CD14-positive monocyte (primary cell): ENCODE measurements at regions not wholly inside any gene's neighbourhood (a gene's known extent, or its start where the extent isn't known, plus 50 kb on each side); places are given as distances from the start of the nearest gene placed in this dataset.

Experiments
- DNase-seq, 3 donors: peaks; one replicate each; pipeline ENCODE4 v3.0.0-alpha.2; 2011 to 2022
- H2AFZ ChIP-seq: 2 replicates; pipeline ENCODE4 v1.6.0; 2012; ENCODE audit warnings: mild to moderate bottlenecking, low read depth, low read length, inconsistent platforms; ENCODE audit not compliant: insufficient read depth, poor library complexity, severe bottlenecking
- H3K27ac ChIP-seq, 2 donors: 1 replicate in 1 of 2; 2 replicates in 1 of 2; pipeline ENCODE4 v1.5.1; 2012 to 2013; ENCODE audit warnings: low read length in 2 of 2, control low read depth in 1 of 2, inconsistent platforms in 1 of 2, low read depth in 1 of 2, mild to moderate bottlenecking in 1 of 2
- H3K27me3 ChIP-seq, 2 donors: one replicate each; pipeline versions ENCODE4 v1.6.0 to v1.6.1; 2011 to 2013; ENCODE audit warnings: low read length in 2 of 2; ENCODE audit not compliant: control insufficient read depth in 2 of 2, insufficient read depth in 2 of 2
- H3K36me3 ChIP-seq, 2 donors: replicated peaks in 1 of 2; 1 replicate in 1 of 2; 2 replicates in 1 of 2; pipeline versions ENCODE4 v1.5.1 to v1.6.1; 2012 to 2013; ENCODE audit warnings: low read length in 2 of 2, control low read depth in 1 of 2, inconsistent platforms in 1 of 2, mild to moderate bottlenecking in 1 of 2; ENCODE audit not compliant: insufficient read depth in 2 of 2, control insufficient read depth in 1 of 2
- H3K4me1 ChIP-seq, 2 donors: 1 replicate in 1 of 2; 2 replicates in 1 of 2; pipeline versions ENCODE4 v1.5.1 to v1.6.1; 2012 to 2013; ENCODE audit warnings: low read length in 2 of 2, control low read depth in 1 of 2, inconsistent platforms in 1 of 2, mild to moderate bottlenecking in 1 of 2, moderate library complexity in 1 of 2; ENCODE audit not compliant: insufficient read depth in 2 of 2, control insufficient read depth in 1 of 2
- H3K4me2 ChIP-seq: replicated peaks from 2 replicates; pipeline ENCODE3; 2012; ENCODE audit warnings: low read length, moderate library complexity, mild to moderate bottlenecking; ENCODE audit not compliant: poor library complexity, severe bottlenecking; ENCODE audit errors: extremely low read depth
- H3K4me3 ChIP-seq, 3 experiments: fragments of 200-600 bp in 1 of 3; sonication (generic) in 1 of 3; replicated peaks in 1 of 3; 1 replicate in 2 of 3; 2 replicates in 1 of 3; pipeline ENCODE4 v1.5.1; 2011 to 2013; ENCODE audit warnings: low read length in 3 of 3, mild to moderate bottlenecking in 3 of 3, control low read depth in 2 of 3, low read depth in 2 of 3, inconsistent platforms in 1 of 3, moderate library complexity in 1 of 3
- H3K79me2 ChIP-seq: 2 replicates; pipeline ENCODE4 v1.6.0; 2012; ENCODE audit warnings: mild to moderate bottlenecking, control low read depth, inconsistent platforms, low read length, moderate library complexity; ENCODE audit not compliant: insufficient read depth
- H3K9ac ChIP-seq: 2 replicates; pipeline ENCODE4 v1.6.0; 2017; ENCODE audit warnings: low read length, mild to moderate bottlenecking; ENCODE audit not compliant: insufficient read depth, poor library complexity, severe bottlenecking
- H3K9me3 ChIP-seq, 2 donors: replicated peaks in 1 of 2; 1 replicate in 1 of 2; 2 replicates in 1 of 2; pipeline versions ENCODE4 v1.5.1 to v1.6.1; 2012 to 2013; ENCODE audit warnings: low read length in 2 of 2, control low read depth in 1 of 2; ENCODE audit not compliant: control insufficient read depth in 1 of 2, insufficient read depth in 1 of 2
- H4K20me1 ChIP-seq: 2 replicates; pipeline ENCODE4 v1.6.0; 2012; ENCODE audit warnings: mild to moderate bottlenecking, low read length, control low read depth, moderate library complexity; ENCODE audit not compliant: insufficient read depth
- H3K27ac Mint-ChIP-seq, 7 donors: one replicate each; pipeline ENCODE4 v1.8.0; 2020; ENCODE audit warnings: mild to moderate bottlenecking in 7 of 7, mixed read lengths in 7 of 7, moderate library complexity in 6 of 7, inconsistent platforms in 2 of 7
- H3K27me3 Mint-ChIP-seq, 3 donors: one replicate each; pipeline ENCODE4 v1.8.0; 2021 to 2022; ENCODE audit warnings: low read depth in 3 of 3, mild to moderate bottlenecking in 3 of 3, mixed read lengths in 3 of 3, moderate library complexity in 3 of 3, inconsistent platforms in 1 of 3
- H3K36me3 Mint-ChIP-seq, 2 donors: one replicate each; pipeline ENCODE4 v1.8.0; 2020; ENCODE audit warnings: mixed read lengths in 2 of 2, inconsistent platforms in 1 of 2, mild to moderate bottlenecking in 1 of 2
- H3K4me1 Mint-ChIP-seq: one replicate; pipeline ENCODE4 v1.8.0; 2020; ENCODE audit warnings: mild to moderate bottlenecking, mixed read lengths
- H3K4me3 Mint-ChIP-seq, 2 donors: one replicate each; pipeline ENCODE4 v1.8.0; 2020; ENCODE audit warnings: mild to moderate bottlenecking in 2 of 2, mixed read lengths in 2 of 2, moderate library complexity in 1 of 2
- H3K9me3 Mint-ChIP-seq, 7 donors: one replicate each; pipeline ENCODE4 v1.8.0; 2020 to 2022; ENCODE audit warnings: mixed read lengths in 7 of 7, mild to moderate bottlenecking in 6 of 7, moderate library complexity in 6 of 7, inconsistent platforms in 2 of 7
- CTCF ChIP-seq: fragments of 200-600 bp; IDR thresholded peaks from one replicate; pipeline ENCODE4 v1.8.0; 2022; ENCODE audit warnings: antibody characterized with exemption, mild to moderate bottlenecking
- WGBS: methylation state at CpG from one replicate; pipeline ENCODE4 v1.1.5; 2013; ENCODE audit warnings: missing lambda C conversion rate; ENCODE audit not compliant: insufficient coverage; 5-methylcytosine and 5-hydroxymethylcytosine counted together
- intact Hi-C, 2 donors: fragments of 100-400 bp; cut with micrococcal nuclease; formaldehyde crosslinking; loops; one replicate each; pipeline versions ENCODE4 v1.15.0 to v1.15.1; 2023

- Histone ChIP-seq H3K79me2 (no peaks in the 10 kb centered on the region), H3K36me3 (no peaks in the 10 kb centered on the region), H2AFZ (no peak overlapping the region), H3K27ac (no peak overlapping the region), H3K9me3 (peaks cover 17 to 26% of the 10 kb centered on the region in 2 donors), H3K4me3 (no peak overlapping the region), H3K27me3 (no peaks in the 10 kb centered on the region), H3K9ac (no peak overlapping the region), H3K4me1 (no peaks in the 10 kb centered on the region), H4K20me1 (no peaks in the 10 kb centered on the region), H3K4me2 (no peak overlapping the region)
- no peaks in the 10 kb centered on the region for H3K4me1 Mint-ChIP-seq
- H3K27me3 Mint-ChIP-seq: peaks cover 0 to 2% (median 0%) of the 10 kb centered on the region in 3 donors
- H3K9me3 Mint-ChIP-seq: peaks cover 10 to 37% (median 14%) of the 10 kb centered on the region in 7 donors
- no peak for TF ChIP-seq CTCF
- 71% methylated on average over 1 of the region's 5 CpGs for WGBS
- H3K4me3 Mint-ChIP-seq: no peak overlapping the region
- intact Hi-C loops: no loop called here
- no peak for DNase-seq
- H3K36me3 Mint-ChIP-seq: no peaks in the 10 kb centered on the region
- no peak overlapping the region for H3K27ac Mint-ChIP-seq
Observed at GRCh38 chr2:4020153-4020552, 316.8 kb downstream of the DCDC2C start.

GRCh38 chr2:4020649-4021048 is 317.3 kb downstream of the DCDC2C start:
- WGBS: 60% methylated on average over 1 of the region's 10 CpGs

More at GRCh38 chr2:4020649-4021048, 317.3 kb downstream of the DCDC2C start:
- Mint-ChIP-seq H3K4me3 (no peak overlapping the region), H3K27me3 (peaks cover 0 to 2% (median 0%) of the 10 kb centered on the region in 3 donors), H3K27ac (no peak overlapping the region), H3K4me1 (no peaks in the 10 kb centered on the region), H3K9me3 (peaks cover 10 to 34% (median 12%) of the 10 kb centered on the region in 7 donors), H3K36me3 (no peaks in the 10 kb centered on the region)
- intact Hi-C loops: no loop called here
- peaks cover 17 to 24% of the 10 kb centered on the region in 2 donors for H3K9me3 ChIP-seq
- no peaks in the 10 kb centered on the region for H3K4me1 ChIP-seq
- H3K27ac ChIP-seq: no peak overlapping the region
- H3K27me3 ChIP-seq: no peaks in the 10 kb centered on the region
- no peak overlapping the region for H3K4me3 ChIP-seq
- H3K4me2 ChIP-seq: no peak overlapping the region
- no peaks in the 10 kb centered on the region for H3K79me2 ChIP-seq
- no peaks in the 10 kb centered on the region for H3K36me3 ChIP-seq
- H4K20me1 ChIP-seq: no peaks in the 10 kb centered on the region
- no peak overlapping the region for H2AFZ ChIP-seq
- no peak for TF ChIP-seq CTCF
- no peak overlapping the region for H3K9ac ChIP-seq
- no peak for DNase-seq
